K562 (cell line): ENCODE measurements at regions not wholly inside any gene's neighbourhood (a gene's known extent, or its start where the extent isn't known, plus 50 kb on each side); places are given as distances from the start of the nearest gene placed in this dataset.
"Not testable (repeated sequence)": the region's sequence is repeated elsewhere in the genome, so short reads cannot be mapped to it uniquely, and the experiment has no call there.

Source experiments
- ATAC-seq: fragments of 200-7000 bp; cut with Tn5 transposase; 3 replicates; pipeline ENCODE4 v1.9.1; 2020; ENCODE audit warnings: moderate library complexity
- BruUV-seq: library from RNA; stranded (reverse); fragments of 400-500 nt; replicated peaks from 2 replicates; lab custom pipeline; 2021; lab: Mats Ljungman, UMichigan
- CTCF ChIA-PET: fragments of 300-600 bp; formaldehyde crosslinking; extraction: SDS; loops from one replicate; lab custom pipeline; 2021; ENCODE audit warnings: low intra/inter-chr PET ratio; lab: Yijun Ruan, JAX
- POLR2A ChIA-PET: fragments of 300-600, 350-650 bp; sonication (Branson Sonifier 250); formaldehyde crosslinking; extraction: SDS; loops from one replicate; lab custom pipeline; 2021; ENCODE audit warnings: antibody characterized with exemption, inconsistent platforms; lab: Yijun Ruan, JAX
- DNase-seq, 4 experiments: peaks; one replicate each; pipeline versions ENCODE4 v3.0.0 to v3.0.0-alpha.2; 2011 to 2018; ENCODE audit warnings: low spot score in 3 of 4, mixed read lengths in 3 of 4; ENCODE audit errors: extremely low read depth in 1 of 4
- FAIRE-seq: peaks from 2 replicates; lab custom pipeline; 2011; peaks lifted over from hg19 to GRCh38; lab: Jason Lieb, UNC
- H2AFZ ChIP-seq: 2 replicates; pipeline ENCODE4 v1.6.0; 2011; ENCODE audit warnings: low read depth, low read length, control low read depth, inconsistent platforms
- H3K27ac ChIP-seq: fragments of 200-600 bp; 3 replicates; pipeline ENCODE4 v1.8.0; 2011; ENCODE audit warnings: low read depth, mild to moderate bottlenecking, control low read depth, inconsistent platforms, low read length, moderate library complexity, mixed read lengths; ENCODE audit errors: extremely low read depth
- H3K27me3 ChIP-seq, 2 experiments: fragments of 300-600 bp in 1 of 2; 2 replicates in 1 of 2; 3 replicates in 1 of 2; pipeline versions ENCODE4 v1.6.0 to v1.8.0; 2011; ENCODE audit warnings: inconsistent platforms in 2 of 2, low read length in 2 of 2, mild to moderate bottlenecking in 1 of 2, mixed read lengths in 1 of 2, moderate library complexity in 1 of 2; ENCODE audit not compliant: control insufficient read depth in 2 of 2, insufficient read depth in 2 of 2
- H3K36me3 ChIP-seq: fragments of 300-600 bp; 3 replicates; pipeline ENCODE4 v1.8.0; 2011; ENCODE audit warnings: mild to moderate bottlenecking, low read length, inconsistent platforms; ENCODE audit not compliant: control insufficient read depth, insufficient read depth
- H3K4me1 ChIP-seq, 2 experiments: fragments of 200-600 bp in 1 of 2; replicated peaks in 1 of 2; 2 replicates in 1 of 2; 3 replicates in 1 of 2; pipeline versions ENCODE4 v1.5.1 to v1.8.0; 2011; ENCODE audit warnings: inconsistent platforms in 2 of 2, low read length in 2 of 2, mild to moderate bottlenecking in 1 of 2, mixed read lengths in 1 of 2, moderate library complexity in 1 of 2; ENCODE audit not compliant: control insufficient read depth in 2 of 2, insufficient read depth in 2 of 2
- H3K4me2 ChIP-seq: 2 replicates; pipeline ENCODE4 v1.6.1; 2011; ENCODE audit warnings: low read length, control low read depth, inconsistent platforms, mixed read lengths; ENCODE audit not compliant: insufficient read depth
- H3K4me3 ChIP-seq: fragments of 200-600 bp; sonication (generic), shearing (Covaris generic); 2 replicates; pipeline ENCODE4 v1.5.1; 2016; ENCODE audit warnings: control low read depth, inconsistent platforms
- H3K79me2 ChIP-seq: fragments of 200-600 bp; 3 replicates; pipeline ENCODE4 v1.8.0; 2011; ENCODE audit warnings: low read length, inconsistent platforms; ENCODE audit not compliant: control insufficient read depth, insufficient read depth
- H3K9ac ChIP-seq, 2 experiments: 2 replicates each; pipeline versions ENCODE4 v1.6.0 to v1.6.1; 2011; ENCODE audit warnings: low read depth in 2 of 2, low read length in 2 of 2, control low read depth in 1 of 2, inconsistent platforms in 1 of 2, mild to moderate bottlenecking in 1 of 2, mixed read lengths in 1 of 2; ENCODE audit not compliant: insufficient read depth in 1 of 2
- H3K9me1 ChIP-seq: one replicate; pipeline ENCODE4 v1.6.0; 2011; ENCODE audit warnings: inconsistent platforms, mild to moderate bottlenecking, low read length, moderate library complexity; ENCODE audit not compliant: control insufficient read depth, insufficient read depth
- H3K9me3 ChIP-seq: replicated peaks from 2 replicates; pipeline ENCODE4 v1.5.1; 2011; ENCODE audit warnings: low read depth, low read length, inconsistent platforms; ENCODE audit not compliant: control insufficient read depth, insufficient read depth
- H4K20me1 ChIP-seq: replicated peaks from 2 replicates; pipeline ENCODE4 v1.6.1; 2011; ENCODE audit warnings: low read length, inconsistent platforms, mixed read lengths; ENCODE audit not compliant: control insufficient read depth, insufficient read depth
- TFAM ChIP-seq: fragments of 250-450 bp; sonication (Bioruptor Pico); conservative IDR thresholded peaks from 2 replicates; pipeline ENCODE4 v1.5.0; 2021; ENCODE audit warnings: mild to moderate bottlenecking, moderate library complexity
- WGBS: fragments of 100-300 bp; shearing (Covaris generic); methylation state at CpG from one replicate; pipeline ENCODE4 v1.1.6; 2016; ENCODE audit warnings: low coverage, mixed read lengths; ENCODE audit not compliant: insufficient coverage; ENCODE audit errors: missing lambda C conversion rate; 5-methylcytosine and 5-hydroxymethylcytosine counted together
- in situ Hi-C: fragments of 300-500 bp; cut with MboI; formaldehyde crosslinking; loops from 4 replicates; pipeline ENCODE4 v1.15.0; 2018; ENCODE audit warnings: inconsistent platforms, mixed read lengths
- intact Hi-C: fragments of 100-400 bp; cut with micrococcal nuclease; formaldehyde crosslinking; loops from 2 replicates; pipeline ENCODE4 v1.14.2; 2022
- TF ChIP-seq, protein P1 (sequence below): sonication (generic); IDR thresholded peaks from 2 replicates; pipeline ENCODE4 v1.6.1; 2016

DNA sequence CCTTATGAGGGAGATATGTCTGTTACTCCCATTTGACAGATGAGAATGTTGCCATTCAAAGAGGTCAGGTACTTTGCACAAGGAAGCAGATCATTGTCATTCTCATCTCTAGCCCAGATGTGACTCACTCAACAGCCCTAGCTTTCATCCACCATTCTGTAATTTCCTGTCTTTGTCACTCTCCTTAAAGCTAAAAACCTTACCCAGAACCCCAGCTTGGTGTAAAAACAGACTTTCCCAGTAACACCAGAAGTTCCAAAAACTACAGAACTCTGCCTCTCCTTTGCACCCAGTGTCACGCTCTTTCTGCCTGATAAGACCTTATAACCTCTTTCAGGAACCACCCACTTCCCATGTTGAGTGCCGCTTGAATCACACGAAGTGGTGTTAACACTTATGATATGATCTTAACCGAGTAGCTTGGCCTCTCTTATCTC, 89.1 kb upstream of the SP4 start (continued):
- TF ChIP-seq, protein P1, sequence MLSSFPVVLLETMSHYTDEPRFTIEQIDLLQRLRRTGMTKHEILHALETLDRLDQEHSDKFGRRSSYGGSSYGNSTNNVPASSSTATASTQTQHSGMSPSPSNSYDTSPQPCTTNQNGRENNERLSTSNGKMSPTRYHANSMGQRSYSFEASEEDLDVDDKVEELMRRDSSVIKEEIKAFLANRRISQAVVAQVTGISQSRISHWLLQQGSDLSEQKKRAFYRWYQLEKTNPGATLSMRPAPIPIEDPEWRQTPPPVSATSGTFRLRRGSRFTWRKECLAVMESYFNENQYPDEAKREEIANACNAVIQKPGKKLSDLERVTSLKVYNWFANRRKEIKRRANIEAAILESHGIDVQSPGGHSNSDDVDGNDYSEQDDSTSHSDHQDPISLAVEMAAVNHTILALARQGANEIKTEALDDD, result 0 out of 2 replicates have a peak, but pooled peaks have one; percentile 21

DNA sequence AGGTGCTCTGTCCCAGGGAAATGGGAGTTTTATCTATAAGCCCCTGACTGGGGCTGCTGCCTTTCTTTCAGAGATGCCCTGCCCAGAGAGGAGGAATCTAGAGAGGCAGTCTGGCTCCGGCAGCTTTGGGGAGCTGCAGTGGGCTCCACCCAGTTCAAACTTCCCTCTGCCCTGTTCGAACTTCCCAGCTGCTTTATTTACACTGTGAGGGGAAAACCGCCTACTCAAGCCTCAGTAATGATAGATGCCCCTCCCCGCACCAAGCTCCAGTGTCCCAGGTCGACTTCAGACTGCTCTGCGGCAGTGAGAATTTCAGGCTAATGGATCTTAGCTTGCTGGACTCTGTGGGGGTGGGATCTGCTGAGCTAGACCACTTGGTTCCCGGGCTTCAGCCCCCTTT, 83.0 kb upstream of the SP4 start:
- ATAC-seq, intact Hi-C loops, H3K27me3 ChIP-seq, H2AFZ ChIP-seq, H3K4me2 ChIP-seq, BruUV-seq, H3K9ac ChIP-seq, H4K20me1 ChIP-seq, H3K9me1 ChIP-seq, H3K4me1 ChIP-seq, H3K4me3 ChIP-seq, DNase-seq, CTCF ChIA-PET, H3K36me3 ChIP-seq, in situ Hi-C loops, H3K9me3 ChIP-seq, H3K27ac ChIP-seq, FAIRE-seq, H3K79me2 ChIP-seq: not testable (repeated sequence)
- 5% methylated on average over 7 of the region's 7 CpGs for WGBS
- POLR2A ChIA-PET, result interaction anchor here (0.6 to 0.7 kb wide), 2 partner anchors 122 to 1209 kb away, joined by 3 read pairs; no protein-coding TSS in a partner anchor

DNA sequence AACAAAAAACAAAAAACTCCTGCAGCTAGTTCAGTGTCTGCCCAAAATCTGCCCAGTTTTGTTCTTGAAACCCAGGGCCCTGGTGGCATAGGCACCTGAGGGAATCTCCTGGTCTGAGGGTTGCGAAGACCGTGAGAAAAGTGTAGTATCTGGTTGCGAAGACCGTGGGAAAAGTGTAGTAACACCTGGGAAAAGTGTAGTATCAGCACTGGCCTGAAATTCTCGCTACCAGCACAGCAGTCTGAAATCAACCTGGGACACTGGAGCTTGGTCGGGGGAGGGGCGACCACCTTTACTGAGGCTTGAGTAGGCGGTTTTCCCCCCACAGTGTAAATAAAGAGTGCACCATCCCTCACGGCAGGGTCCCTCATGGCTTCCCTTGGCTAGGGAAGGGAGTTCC, 82.5 kb upstream of the SP4 start:
- ChIA-PET POLR2A (interaction anchor here (0.6 kb wide), 1 partner anchor 9 kb away, joined by 3 read pairs; no protein-coding TSS in a partner anchor), CTCF (no interaction called here)
- no peaks in the 10 kb centered on the region for H4K20me1 ChIP-seq
- H3K27ac ChIP-seq, result no peak overlapping the region
- DNase-seq (no peak), FAIRE-seq (no peak), ATAC-seq (no peak)
- no TSS peak for BruUV-seq
- no peak overlapping the region for H3K4me3 ChIP-seq
- H3K9me3 ChIP-seq, result no peaks in the 10 kb centered on the region
- no peak for TF ChIP-seq TFAM (CRISPR knock-in tag)
- in situ Hi-C loops (no loop called here), intact Hi-C loops (no loop called here)
- no peak overlapping the region for H3K9ac ChIP-seq
- no peaks in the 10 kb centered on the region for H3K27me3 ChIP-seq
- H3K9me1 ChIP-seq, result no peaks in the 10 kb centered on the region
- H3K36me3 ChIP-seq, result no peaks in the 10 kb centered on the region
- no peaks in the 10 kb centered on the region; a peak in 1 of 5 replicates for H3K4me1 ChIP-seq
- H2AFZ ChIP-seq, result no peak overlapping the region
- H3K4me2 ChIP-seq, result no peak overlapping the region
- WGBS, result 0% methylated on average over 7 of the region's 9 CpGs
- no peaks in the 10 kb centered on the region for H3K79me2 ChIP-seq
